ENCODE measurements at regions not wholly inside any gene's neighbourhood (a gene's known extent, or its start where the extent isn't known, plus 50 kb on each side); places are given as distances from the start of the nearest gene placed in this dataset.

DNA sequence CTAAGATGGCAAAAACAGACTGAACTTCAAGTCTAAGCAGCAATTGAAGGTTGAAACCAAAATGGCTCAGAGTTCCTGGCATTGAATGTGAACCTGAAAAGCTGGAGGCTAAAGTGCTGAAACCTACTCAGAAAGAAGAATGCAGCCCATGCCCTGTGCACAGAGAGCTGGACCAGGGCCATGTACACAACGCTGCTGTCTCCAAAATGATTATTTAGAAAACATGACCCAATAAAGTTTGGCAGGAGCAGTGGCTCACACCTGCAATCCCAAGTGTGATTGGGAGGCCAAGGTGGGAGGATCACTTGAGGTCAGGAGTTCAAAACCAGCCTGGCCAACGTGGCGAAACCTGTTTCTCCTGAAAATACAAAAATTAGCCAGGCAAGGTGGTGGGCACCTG is 158.9 kb downstream of the AKR1D1 start:
- H3K4me3 ChIP-seq (ENCODE audit: low read length) = no peak overlapping the region
- TF ChIP-seq, protein P1, sequence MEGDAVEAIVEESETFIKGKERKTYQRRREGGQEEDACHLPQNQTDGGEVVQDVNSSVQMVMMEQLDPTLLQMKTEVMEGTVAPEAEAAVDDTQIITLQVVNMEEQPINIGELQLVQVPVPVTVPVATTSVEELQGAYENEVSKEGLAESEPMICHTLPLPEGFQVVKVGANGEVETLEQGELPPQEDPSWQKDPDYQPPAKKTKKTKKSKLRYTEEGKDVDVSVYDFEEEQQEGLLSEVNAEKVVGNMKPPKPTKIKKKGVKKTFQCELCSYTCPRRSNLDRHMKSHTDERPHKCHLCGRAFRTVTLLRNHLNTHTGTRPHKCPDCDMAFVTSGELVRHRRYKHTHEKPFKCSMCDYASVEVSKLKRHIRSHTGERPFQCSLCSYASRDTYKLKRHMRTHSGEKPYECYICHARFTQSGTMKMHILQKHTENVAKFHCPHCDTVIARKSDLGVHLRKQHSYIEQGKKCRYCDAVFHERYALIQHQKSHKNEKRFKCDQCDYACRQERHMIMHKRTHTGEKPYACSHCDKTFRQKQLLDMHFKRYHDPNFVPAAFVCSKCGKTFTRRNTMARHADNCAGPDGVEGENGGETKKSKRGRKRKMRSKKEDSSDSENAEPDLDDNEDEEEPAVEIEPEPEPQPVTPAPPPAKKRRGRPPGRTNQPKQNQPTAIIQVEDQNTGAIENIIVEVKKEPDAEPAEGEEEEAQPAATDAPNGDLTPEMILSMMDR (conservative IDR thresholded peaks at IDR 0.05) = no peak
- WGBS, 2 experiments (ENCODE audit: insufficient coverage in 1 of 2, insufficient read length in 1 of 2) = 91 to 92% methylated on average over 3 of the region's 3 CpGs
- no peaks in the 10 kb centered on the region for H3K36me3 ChIP-seq (ENCODE audit: control insufficient read depth, insufficient read depth, low read length)
- no peak overlapping the region for H3K27ac Mint-ChIP-seq
- H3K4me1 ChIP-seq (ENCODE audit: control insufficient read depth, insufficient read depth, low read length) = no peaks in the 10 kb centered on the region
- no peaks in the 10 kb centered on the region for H3K27me3 ChIP-seq (ENCODE audit: control insufficient read depth, insufficient read depth, low read length, poor library complexity, severe bottlenecking)
- no peak overlapping the region for H3K4me3 Mint-ChIP-seq
- no peak overlapping the region for H3K9ac ChIP-seq (ENCODE audit: extremely low read depth, low read length, poor library complexity, severe bottlenecking)
- H3K36me3 Mint-ChIP-seq (ENCODE audit: low read depth) = peaks cover 23% of the 10 kb centered on the region
- no peaks in the 10 kb centered on the region for H3K4me1 Mint-ChIP-seq
- H3K27ac ChIP-seq (ENCODE audit: low read depth, low read length) = no peak overlapping the region
- no peak for DNase-seq
- no peaks in the 10 kb centered on the region for H3K27me3 Mint-ChIP-seq (ENCODE audit: insufficient read depth)
- H3K9me3 ChIP-seq (ENCODE audit: control insufficient read depth, low read length) = peaks cover 46% of the 10 kb centered on the region
- H3K9me3 Mint-ChIP-seq = peaks cover 61% of the 10 kb centered on the region

DNA sequence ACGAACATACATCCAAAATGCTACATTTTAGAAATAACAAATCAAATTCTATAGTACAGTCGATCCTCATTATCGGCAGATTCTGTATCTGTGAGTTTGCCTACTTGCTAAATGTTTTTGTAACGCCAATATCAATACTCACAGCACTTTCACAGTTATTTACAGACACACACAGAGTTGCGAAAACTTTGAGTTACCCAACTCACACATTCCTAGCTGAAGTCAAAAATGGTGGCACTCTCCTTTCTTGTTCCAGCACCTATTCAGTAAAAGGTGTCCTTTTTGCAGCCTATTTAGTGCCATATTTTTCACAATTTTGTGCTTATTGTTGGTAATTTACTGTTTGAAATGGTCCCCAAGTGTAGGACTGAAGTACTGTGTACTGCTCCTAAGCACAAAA is 161.7 kb downstream of the AKR1D1 start:
- WGBS, 2 experiments (ENCODE audit: insufficient coverage in 1 of 2, insufficient read length in 1 of 2) = 88 to 90% methylated on average over 5 of the region's 5 CpGs
- TF ChIP-seq, protein P1 (conservative IDR thresholded peaks at IDR 0.05) = no peak
- H3K9me3 ChIP-seq (ENCODE audit: control insufficient read depth, low read length) = peaks cover 52% of the 10 kb centered on the region
- Mint-ChIP-seq H3K27me3 (ENCODE audit: insufficient read depth) (no peaks in the 10 kb centered on the region), H3K36me3 (ENCODE audit: low read depth) (peaks cover 21% of the 10 kb centered on the region), H3K4me3 (no peak overlapping the region), H3K9me3 (peaks cover 56% of the 10 kb centered on the region), H3K4me1 (no peaks in the 10 kb centered on the region), H3K27ac (no peak overlapping the region)
- no peak overlapping the region for H3K4me3 ChIP-seq (ENCODE audit: low read length)
- H3K9ac ChIP-seq (ENCODE audit: extremely low read depth, low read length, poor library complexity, severe bottlenecking) = no peak overlapping the region
- no peaks in the 10 kb centered on the region for H3K36me3 ChIP-seq (ENCODE audit: control insufficient read depth, insufficient read depth, low read length)
- H3K27ac ChIP-seq (ENCODE audit: low read depth, low read length) = no peak overlapping the region
- no peaks in the 10 kb centered on the region for H3K27me3 ChIP-seq (ENCODE audit: control insufficient read depth, insufficient read depth, low read length, poor library complexity, severe bottlenecking)
- peaks cover 1% of the 10 kb centered on the region for H3K4me1 ChIP-seq (ENCODE audit: control insufficient read depth, insufficient read depth, low read length)
- no peak for DNase-seq

DNA sequence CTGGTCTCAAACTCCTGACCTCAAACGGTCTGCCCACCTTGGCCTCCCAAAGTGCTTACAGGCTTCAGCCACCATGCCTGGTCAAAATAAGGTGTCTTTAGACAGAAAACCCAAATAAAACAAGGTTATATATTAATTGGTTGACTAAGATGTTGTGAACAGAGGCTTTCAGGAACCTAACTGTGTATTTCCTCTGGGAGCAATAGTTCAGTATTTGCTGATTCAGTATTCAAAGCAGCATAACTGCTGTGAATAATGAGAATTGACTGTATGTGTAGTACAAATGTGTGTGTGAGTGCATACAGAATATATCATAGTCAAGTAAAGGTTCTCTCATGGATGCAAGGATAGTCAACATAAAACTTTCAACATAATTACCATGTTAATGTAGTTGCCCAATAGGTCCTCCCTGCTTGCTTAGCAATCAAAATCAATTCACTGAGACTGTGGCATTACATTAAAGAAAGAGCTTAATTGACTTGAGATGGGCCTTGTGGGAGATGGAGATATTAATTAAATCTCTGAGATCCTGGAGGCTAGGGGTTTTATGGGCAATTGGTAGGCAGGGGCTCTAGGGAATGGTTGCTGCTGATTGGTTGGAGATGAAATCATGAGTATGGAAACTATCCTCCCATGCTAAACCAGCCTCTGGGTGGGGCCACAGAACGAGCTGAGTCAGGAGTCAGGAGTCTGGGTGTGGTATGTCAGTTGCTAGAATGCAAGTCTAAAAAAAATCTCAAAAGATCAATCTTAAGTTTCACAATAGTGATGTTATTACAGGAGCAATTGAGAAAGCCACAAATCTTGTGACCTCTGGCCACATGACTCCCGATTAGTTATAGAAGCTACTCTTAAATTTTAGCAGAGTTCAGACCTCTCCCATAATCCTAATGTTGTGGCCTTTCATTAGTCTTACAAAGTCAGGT is 162.7 kb downstream of the AKR1D1 start:
- DNase-seq = no peak
- Histone ChIP-seq H3K36me3 (ENCODE audit: control insufficient read depth, insufficient read depth, low read length) (no peaks in the 10 kb centered on the region), H3K9ac (ENCODE audit: extremely low read depth, low read length, poor library complexity, severe bottlenecking) (no peak overlapping the region), H3K9me3 (ENCODE audit: control insufficient read depth, low read length) (peaks cover 43% of the 10 kb centered on the region), H3K4me1 (ENCODE audit: control insufficient read depth, insufficient read depth, low read length) (peaks cover 4% of the 10 kb centered on the region), H3K4me3 (ENCODE audit: low read length) (peak overlapping the region; percentile 51), H3K27ac (ENCODE audit: low read depth, low read length) (no peak overlapping the region), H3K27me3 (ENCODE audit: control insufficient read depth, insufficient read depth, low read length, poor library complexity, severe bottlenecking) (no peaks in the 10 kb centered on the region)
- peaks cover 8% of the 10 kb centered on the region for H3K4me1 Mint-ChIP-seq
- peaks cover 16% of the 10 kb centered on the region for H3K36me3 Mint-ChIP-seq (ENCODE audit: low read depth)
- WGBS, 2 experiments (ENCODE audit: insufficient coverage in 1 of 2, insufficient read length in 1 of 2) = 86 to 100% methylated on average over 2 to 3 of the region's 3 CpGs
- peaks cover 49% of the 10 kb centered on the region for H3K9me3 Mint-ChIP-seq
- TF ChIP-seq, protein P1 (conservative IDR thresholded peaks at IDR 0.05) = no peak
- H3K4me3 Mint-ChIP-seq = no peak overlapping the region
- no peaks in the 10 kb centered on the region for H3K27me3 Mint-ChIP-seq (ENCODE audit: insufficient read depth)
- no peak overlapping the region for H3K27ac Mint-ChIP-seq

All from endodermal cell (in vitro differentiated cells).